NOMO-1 treated with dmso at 0.1 percent for 144 hours (cell line): ENCODE measurements at regions not wholly inside any gene's neighbourhood (a gene's known extent, or its start where the extent isn't known, plus 50 kb on each side); places are given as distances from the start of the nearest gene placed in this dataset.
"Not testable (repeated sequence)": the region's sequence is repeated elsewhere in the genome, so short reads cannot be mapped to it uniquely, and the experiment has no call there.

ENCODE experiments used
- DNase-seq: peaks from one replicate; lab custom pipeline; 2025; ENCODE audit not compliant: unreplicated experiment; lab: John Stamatoyannopoulos, UW

GRCh38 chr3:138890555-138891187 is 55.9 kb upstream of the PIK3CB start:
- peak; percentile 92 for DNase-seq

GRCh38 chr3:138889792-138890191 is 55.1 kb upstream of the PIK3CB start:
- no peak for DNase-seq

- no peak for DNase-seq
Observed at GRCh38 chr3:138888560-138888959, 53.8 kb upstream of the PIK3CB start.

- not testable (repeated sequence) for DNase-seq
Observed at GRCh38 chr3:138886096-138886495, 51.4 kb upstream of the PIK3CB start.
